ENCODE measurements at regions not wholly inside any gene's neighbourhood (a gene's known extent, or its start where the extent isn't known, plus 50 kb on each side); places are given as distances from the start of the nearest gene placed in this dataset.

DNA sequence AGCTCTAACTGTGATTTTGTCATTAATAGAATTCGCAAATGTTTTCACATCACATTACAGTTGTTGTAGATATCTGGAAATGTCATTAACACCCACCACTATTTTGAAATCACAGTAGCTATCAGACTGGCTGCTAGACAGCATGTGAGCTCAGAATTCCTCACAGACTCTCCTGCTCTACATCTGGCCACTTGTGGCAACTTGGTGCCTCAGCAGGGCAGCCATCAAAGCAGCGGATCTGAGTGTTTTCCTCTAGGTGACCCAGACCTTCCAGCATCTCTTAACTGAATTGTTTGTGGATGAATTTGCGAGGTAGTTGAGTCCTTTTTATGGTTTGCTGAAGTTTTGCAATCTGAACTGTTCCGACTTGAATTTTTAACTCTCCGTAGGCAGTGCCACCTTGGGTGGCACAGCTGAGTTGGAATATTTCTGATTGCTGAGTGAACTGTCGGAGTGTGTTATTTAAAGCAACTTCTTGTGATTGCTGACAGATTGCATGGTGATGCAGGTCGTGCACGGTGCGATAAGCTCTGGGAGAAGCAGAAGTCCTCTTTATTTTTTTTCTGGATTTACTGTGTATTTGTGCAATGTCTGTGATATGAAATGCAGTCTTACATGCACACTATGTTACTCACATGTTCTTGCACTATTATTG is 114.0 kb upstream of the PLET1 start (continued):
- TF ChIP-seq, protein P1, sequence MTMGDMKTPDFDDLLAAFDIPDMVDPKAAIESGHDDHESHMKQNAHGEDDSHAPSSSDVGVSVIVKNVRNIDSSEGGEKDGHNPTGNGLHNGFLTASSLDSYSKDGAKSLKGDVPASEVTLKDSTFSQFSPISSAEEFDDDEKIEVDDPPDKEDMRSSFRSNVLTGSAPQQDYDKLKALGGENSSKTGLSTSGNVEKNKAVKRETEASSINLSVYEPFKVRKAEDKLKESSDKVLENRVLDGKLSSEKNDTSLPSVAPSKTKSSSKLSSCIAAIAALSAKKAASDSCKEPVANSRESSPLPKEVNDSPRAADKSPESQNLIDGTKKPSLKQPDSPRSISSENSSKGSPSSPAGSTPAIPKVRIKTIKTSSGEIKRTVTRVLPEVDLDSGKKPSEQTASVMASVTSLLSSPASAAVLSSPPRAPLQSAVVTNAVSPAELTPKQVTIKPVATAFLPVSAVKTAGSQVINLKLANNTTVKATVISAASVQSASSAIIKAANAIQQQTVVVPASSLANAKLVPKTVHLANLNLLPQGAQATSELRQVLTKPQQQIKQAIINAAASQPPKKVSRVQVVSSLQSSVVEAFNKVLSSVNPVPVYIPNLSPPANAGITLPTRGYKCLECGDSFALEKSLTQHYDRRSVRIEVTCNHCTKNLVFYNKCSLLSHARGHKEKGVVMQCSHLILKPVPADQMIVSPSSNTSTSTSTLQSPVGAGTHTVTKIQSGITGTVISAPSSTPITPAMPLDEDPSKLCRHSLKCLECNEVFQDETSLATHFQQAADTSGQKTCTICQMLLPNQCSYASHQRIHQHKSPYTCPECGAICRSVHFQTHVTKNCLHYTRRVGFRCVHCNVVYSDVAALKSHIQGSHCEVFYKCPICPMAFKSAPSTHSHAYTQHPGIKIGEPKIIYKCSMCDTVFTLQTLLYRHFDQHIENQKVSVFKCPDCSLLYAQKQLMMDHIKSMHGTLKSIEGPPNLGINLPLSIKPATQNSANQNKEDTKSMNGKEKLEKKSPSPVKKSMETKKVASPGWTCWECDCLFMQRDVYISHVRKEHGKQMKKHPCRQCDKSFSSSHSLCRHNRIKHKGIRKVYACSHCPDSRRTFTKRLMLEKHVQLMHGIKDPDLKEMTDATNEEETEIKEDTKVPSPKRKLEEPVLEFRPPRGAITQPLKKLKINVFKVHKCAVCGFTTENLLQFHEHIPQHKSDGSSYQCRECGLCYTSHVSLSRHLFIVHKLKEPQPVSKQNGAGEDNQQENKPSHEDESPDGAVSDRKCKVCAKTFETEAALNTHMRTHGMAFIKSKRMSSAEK (CRISPR knock-in tag; IDR thresholded peaks at IDR 0.05; ENCODE audit: borderline replicate concordance) = no peak
- TF ChIP-seq, protein P2, sequence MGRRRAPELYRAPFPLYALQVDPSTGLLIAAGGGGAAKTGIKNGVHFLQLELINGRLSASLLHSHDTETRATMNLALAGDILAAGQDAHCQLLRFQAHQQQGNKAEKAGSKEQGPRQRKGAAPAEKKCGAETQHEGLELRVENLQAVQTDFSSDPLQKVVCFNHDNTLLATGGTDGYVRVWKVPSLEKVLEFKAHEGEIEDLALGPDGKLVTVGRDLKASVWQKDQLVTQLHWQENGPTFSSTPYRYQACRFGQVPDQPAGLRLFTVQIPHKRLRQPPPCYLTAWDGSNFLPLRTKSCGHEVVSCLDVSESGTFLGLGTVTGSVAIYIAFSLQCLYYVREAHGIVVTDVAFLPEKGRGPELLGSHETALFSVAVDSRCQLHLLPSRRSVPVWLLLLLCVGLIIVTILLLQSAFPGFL (CRISPR knock-in tag; IDR thresholded peaks at IDR 0.05; ENCODE audit: borderline replicate concordance) = no peak
- TF ChIP-seq, protein P3, sequence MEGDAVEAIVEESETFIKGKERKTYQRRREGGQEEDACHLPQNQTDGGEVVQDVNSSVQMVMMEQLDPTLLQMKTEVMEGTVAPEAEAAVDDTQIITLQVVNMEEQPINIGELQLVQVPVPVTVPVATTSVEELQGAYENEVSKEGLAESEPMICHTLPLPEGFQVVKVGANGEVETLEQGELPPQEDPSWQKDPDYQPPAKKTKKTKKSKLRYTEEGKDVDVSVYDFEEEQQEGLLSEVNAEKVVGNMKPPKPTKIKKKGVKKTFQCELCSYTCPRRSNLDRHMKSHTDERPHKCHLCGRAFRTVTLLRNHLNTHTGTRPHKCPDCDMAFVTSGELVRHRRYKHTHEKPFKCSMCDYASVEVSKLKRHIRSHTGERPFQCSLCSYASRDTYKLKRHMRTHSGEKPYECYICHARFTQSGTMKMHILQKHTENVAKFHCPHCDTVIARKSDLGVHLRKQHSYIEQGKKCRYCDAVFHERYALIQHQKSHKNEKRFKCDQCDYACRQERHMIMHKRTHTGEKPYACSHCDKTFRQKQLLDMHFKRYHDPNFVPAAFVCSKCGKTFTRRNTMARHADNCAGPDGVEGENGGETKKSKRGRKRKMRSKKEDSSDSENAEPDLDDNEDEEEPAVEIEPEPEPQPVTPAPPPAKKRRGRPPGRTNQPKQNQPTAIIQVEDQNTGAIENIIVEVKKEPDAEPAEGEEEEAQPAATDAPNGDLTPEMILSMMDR (IDR thresholded peaks at IDR 0.05) = no peak
- TF ChIP-seq, protein P4, sequence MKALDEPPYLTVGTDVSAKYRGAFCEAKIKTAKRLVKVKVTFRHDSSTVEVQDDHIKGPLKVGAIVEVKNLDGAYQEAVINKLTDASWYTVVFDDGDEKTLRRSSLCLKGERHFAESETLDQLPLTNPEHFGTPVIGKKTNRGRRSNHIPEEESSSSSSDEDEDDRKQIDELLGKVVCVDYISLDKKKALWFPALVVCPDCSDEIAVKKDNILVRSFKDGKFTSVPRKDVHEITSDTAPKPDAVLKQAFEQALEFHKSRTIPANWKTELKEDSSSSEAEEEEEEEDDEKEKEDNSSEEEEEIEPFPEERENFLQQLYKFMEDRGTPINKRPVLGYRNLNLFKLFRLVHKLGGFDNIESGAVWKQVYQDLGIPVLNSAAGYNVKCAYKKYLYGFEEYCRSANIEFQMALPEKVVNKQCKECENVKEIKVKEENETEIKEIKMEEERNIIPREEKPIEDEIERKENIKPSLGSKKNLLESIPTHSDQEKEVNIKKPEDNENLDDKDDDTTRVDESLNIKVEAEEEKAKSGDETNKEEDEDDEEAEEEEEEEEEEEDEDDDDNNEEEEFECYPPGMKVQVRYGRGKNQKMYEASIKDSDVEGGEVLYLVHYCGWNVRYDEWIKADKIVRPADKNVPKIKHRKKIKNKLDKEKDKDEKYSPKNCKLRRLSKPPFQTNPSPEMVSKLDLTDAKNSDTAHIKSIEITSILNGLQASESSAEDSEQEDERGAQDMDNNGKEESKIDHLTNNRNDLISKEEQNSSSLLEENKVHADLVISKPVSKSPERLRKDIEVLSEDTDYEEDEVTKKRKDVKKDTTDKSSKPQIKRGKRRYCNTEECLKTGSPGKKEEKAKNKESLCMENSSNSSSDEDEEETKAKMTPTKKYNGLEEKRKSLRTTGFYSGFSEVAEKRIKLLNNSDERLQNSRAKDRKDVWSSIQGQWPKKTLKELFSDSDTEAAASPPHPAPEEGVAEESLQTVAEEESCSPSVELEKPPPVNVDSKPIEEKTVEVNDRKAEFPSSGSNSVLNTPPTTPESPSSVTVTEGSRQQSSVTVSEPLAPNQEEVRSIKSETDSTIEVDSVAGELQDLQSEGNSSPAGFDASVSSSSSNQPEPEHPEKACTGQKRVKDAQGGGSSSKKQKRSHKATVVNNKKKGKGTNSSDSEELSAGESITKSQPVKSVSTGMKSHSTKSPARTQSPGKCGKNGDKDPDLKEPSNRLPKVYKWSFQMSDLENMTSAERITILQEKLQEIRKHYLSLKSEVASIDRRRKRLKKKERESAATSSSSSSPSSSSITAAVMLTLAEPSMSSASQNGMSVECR (CRISPR knock-in tag; IDR thresholded peaks at IDR 0.05; ENCODE audit: borderline replicate concordance) = no peak
- TF ChIP-seq, protein P5, sequence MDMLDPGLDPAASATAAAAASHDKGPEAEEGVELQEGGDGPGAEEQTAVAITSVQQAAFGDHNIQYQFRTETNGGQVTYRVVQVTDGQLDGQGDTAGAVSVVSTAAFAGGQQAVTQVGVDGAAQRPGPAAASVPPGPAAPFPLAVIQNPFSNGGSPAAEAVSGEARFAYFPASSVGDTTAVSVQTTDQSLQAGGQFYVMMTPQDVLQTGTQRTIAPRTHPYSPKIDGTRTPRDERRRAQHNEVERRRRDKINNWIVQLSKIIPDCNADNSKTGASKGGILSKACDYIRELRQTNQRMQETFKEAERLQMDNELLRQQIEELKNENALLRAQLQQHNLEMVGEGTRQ (CRISPR knock-in tag; IDR thresholded peaks at IDR 0.05) = no peak
- TF ChIP-seq, protein P6, sequence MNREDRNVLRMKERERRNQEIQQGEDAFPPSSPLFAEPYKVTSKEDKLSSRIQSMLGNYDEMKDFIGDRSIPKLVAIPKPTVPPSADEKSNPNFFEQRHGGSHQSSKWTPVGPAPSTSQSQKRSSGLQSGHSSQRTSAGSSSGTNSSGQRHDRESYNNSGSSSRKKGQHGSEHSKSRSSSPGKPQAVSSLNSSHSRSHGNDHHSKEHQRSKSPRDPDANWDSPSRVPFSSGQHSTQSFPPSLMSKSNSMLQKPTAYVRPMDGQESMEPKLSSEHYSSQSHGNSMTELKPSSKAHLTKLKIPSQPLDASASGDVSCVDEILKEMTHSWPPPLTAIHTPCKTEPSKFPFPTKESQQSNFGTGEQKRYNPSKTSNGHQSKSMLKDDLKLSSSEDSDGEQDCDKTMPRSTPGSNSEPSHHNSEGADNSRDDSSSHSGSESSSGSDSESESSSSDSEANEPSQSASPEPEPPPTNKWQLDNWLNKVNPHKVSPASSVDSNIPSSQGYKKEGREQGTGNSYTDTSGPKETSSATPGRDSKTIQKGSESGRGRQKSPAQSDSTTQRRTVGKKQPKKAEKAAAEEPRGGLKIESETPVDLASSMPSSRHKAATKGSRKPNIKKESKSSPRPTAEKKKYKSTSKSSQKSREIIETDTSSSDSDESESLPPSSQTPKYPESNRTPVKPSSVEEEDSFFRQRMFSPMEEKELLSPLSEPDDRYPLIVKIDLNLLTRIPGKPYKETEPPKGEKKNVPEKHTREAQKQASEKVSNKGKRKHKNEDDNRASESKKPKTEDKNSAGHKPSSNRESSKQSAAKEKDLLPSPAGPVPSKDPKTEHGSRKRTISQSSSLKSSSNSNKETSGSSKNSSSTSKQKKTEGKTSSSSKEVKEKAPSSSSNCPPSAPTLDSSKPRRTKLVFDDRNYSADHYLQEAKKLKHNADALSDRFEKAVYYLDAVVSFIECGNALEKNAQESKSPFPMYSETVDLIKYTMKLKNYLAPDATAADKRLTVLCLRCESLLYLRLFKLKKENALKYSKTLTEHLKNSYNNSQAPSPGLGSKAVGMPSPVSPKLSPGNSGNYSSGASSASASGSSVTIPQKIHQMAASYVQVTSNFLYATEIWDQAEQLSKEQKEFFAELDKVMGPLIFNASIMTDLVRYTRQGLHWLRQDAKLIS (CRISPR knock-in tag; IDR thresholded peaks at IDR 0.05; ENCODE audit: borderline replicate concordance) = no peak
- TF ChIP-seq, protein P7, sequence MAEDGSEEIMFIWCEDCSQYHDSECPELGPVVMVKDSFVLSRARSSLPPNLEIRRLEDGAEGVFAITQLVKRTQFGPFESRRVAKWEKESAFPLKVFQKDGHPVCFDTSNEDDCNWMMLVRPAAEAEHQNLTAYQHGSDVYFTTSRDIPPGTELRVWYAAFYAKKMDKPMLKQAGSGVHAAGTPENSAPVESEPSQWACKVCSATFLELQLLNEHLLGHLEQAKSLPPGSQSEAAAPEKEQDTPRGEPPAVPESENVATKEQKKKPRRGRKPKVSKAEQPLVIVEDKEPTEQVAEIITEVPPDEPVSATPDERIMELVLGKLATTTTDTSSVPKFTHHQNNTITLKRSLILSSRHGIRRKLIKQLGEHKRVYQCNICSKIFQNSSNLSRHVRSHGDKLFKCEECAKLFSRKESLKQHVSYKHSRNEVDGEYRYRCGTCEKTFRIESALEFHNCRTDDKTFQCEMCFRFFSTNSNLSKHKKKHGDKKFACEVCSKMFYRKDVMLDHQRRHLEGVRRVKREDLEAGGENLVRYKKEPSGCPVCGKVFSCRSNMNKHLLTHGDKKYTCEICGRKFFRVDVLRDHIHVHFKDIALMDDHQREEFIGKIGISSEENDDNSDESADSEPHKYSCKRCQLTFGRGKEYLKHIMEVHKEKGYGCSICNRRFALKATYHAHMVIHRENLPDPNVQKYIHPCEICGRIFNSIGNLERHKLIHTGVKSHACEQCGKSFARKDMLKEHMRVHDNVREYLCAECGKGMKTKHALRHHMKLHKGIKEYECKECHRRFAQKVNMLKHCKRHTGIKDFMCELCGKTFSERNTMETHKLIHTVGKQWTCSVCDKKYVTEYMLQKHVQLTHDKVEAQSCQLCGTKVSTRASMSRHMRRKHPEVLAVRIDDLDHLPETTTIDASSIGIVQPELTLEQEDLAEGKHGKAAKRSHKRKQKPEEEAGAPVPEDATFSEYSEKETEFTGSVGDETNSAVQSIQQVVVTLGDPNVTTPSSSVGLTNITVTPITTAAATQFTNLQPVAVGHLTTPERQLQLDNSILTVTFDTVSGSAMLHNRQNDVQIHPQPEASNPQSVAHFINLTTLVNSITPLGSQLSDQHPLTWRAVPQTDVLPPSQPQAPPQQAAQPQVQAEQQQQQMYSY (CRISPR knock-in tag; IDR thresholded peaks at IDR 0.05) = no peak
- TF ChIP-seq, protein P8, sequence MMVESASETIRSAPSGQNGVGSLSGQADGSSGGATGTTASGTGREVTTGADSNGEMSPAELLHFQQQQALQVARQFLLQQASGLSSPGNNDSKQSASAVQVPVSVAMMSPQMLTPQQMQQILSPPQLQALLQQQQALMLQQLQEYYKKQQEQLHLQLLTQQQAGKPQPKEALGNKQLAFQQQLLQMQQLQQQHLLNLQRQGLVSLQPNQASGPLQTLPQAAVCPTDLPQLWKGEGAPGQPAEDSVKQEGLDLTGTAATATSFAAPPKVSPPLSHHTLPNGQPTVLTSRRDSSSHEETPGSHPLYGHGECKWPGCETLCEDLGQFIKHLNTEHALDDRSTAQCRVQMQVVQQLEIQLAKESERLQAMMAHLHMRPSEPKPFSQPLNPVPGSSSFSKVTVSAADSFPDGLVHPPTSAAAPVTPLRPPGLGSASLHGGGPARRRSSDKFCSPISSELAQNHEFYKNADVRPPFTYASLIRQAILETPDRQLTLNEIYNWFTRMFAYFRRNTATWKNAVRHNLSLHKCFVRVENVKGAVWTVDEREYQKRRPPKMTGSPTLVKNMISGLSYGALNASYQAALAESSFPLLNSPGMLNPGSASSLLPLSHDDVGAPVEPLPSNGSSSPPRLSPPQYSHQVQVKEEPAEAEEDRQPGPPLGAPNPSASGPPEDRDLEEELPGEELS (CRISPR knock-in tag; IDR thresholded peaks at IDR 0.05) = no peak
- no peak for TF ChIP-seq EMX1 (CRISPR knock-in tag; IDR thresholded peaks at IDR 0.05)
- no peak for TF ChIP-seq FOXJ3 (CRISPR knock-in tag; IDR thresholded peaks at IDR 0.05; ENCODE audit: borderline replicate concordance)
- no peak for TF ChIP-seq ZNF317 (CRISPR knock-in tag; IDR thresholded peaks at IDR 0.05; ENCODE audit: borderline replicate concordance, low read depth)
- TF ChIP-seq NR3C1 (CRISPR knock-in tag; conservative IDR thresholded peaks at IDR 0.05; ENCODE audit: low read depth) = no peak

Data from WTC11 (cell line).